Activated naive CD4-positive, alpha-beta T cell treated with anti-CD3 and anti-CD28 coated beads, Interleukin-2, amount 10 ng/mL, durations not matched to agents 7 days and 5 days (primary cell): ENCODE measurements at regions not wholly inside any gene's neighbourhood (a gene's known extent, or its start where the extent isn't known, plus 50 kb on each side); places are given as distances from the start of the nearest gene placed in this dataset.
A peak's percentile ranks its signal among the peaks of the same experiment; 100 is the strongest.

Experiments used
- CTCF ChIA-PET: fragments of 350-600 bp; sonication (Branson Sonifier 250); formaldehyde crosslinking; loops from one replicate; lab custom pipeline; 2021; ENCODE audit warnings: antibody characterized with exemption; lab: Charles Lee
- DNase-seq: peaks from one replicate; pipeline ENCODE4 v3.0.0-alpha.2; 2020
- H3K27ac Mint-ChIP-seq: one replicate; pipeline ENCODE4 v1.8.0; 2021; ENCODE audit warnings: mild to moderate bottlenecking, moderate library complexity, mixed read lengths
- H3K27me3 Mint-ChIP-seq: one replicate; pipeline ENCODE4 v1.8.0; 2021; ENCODE audit warnings: mild to moderate bottlenecking, mixed read lengths
- H3K36me3 Mint-ChIP-seq: one replicate; pipeline ENCODE4 v1.8.0; 2021; ENCODE audit warnings: mixed read lengths
- H3K4me1 Mint-ChIP-seq: one replicate; pipeline ENCODE4 v1.8.0; 2021; ENCODE audit warnings: mixed read lengths
- H3K4me3 Mint-ChIP-seq: one replicate; pipeline ENCODE4 v1.8.0; 2021; ENCODE audit warnings: mild to moderate bottlenecking, moderate library complexity, mixed read lengths
- H3K9me3 Mint-ChIP-seq: one replicate; pipeline ENCODE4 v1.8.0; 2021; ENCODE audit warnings: mixed read lengths

DNA sequence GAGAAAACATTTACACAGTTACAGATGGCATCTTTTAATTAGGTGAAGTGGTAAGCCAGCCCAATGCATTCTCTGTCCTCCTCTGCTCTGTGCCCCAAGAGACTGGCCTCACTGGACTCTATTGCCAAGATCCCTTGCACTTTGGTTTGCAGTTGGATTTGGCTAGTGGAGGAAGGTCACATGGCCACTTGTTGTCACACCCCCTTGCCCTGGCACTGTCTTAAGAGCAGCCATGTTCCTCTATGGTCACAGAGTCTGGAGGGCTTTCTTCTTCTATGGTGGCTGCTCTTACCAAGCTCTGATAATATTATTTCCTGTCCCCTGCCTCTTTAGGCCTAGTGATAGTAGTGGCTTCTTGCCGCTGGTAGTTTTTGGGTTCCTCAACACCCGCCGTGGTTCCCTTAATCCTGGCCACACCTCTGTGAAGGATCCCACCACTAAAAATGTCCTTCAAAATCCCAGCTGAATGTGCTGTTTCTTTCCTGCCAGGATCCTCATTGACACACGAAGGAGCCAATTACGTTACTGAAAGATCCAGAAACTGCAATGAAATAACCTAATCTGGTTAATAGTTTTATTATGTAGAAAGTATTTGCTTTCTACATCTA lies 111.1 kb downstream of the CDC42EP3 start:
- H3K9me3 Mint-ChIP-seq, result no peaks in the 10 kb centered on the region
- H3K4me3 Mint-ChIP-seq, result no peak overlapping the region
- H3K36me3 Mint-ChIP-seq, result no peaks in the 10 kb centered on the region
- no peak for DNase-seq
- H3K4me1 Mint-ChIP-seq, result peaks cover 12% of the 10 kb centered on the region
- CTCF ChIA-PET, result interaction anchor here (0.6 kb wide), 1 partner anchor 13 kb away, joined by 3 read pairs; no protein-coding TSS in a partner anchor
- H3K27me3 Mint-ChIP-seq, result no peaks in the 10 kb centered on the region
- no peak overlapping the region for H3K27ac Mint-ChIP-seq

- Mint-ChIP-seq H3K36me3 (peaks cover 1% of the 10 kb centered on the region), H3K4me1 (peaks cover 12% of the 10 kb centered on the region), H3K4me3 (no peak overlapping the region), H3K27me3 (no peaks in the 10 kb centered on the region), H3K27ac (no peak overlapping the region), H3K9me3 (no peaks in the 10 kb centered on the region)
- DNase-seq, result no peak
- CTCF ChIA-PET, result no interaction called here
Observed at GRCh38 chr2:37560863-37561614, 110.4 kb downstream of the CDC42EP3 start.

- Mint-ChIP-seq H3K9me3 (no peaks in the 10 kb centered on the region), H3K36me3 (peaks cover 1% of the 10 kb centered on the region), H3K4me3 (no peak overlapping the region), H3K27ac (no peak overlapping the region), H3K27me3 (no peaks in the 10 kb centered on the region), H3K4me1 (peaks cover 14% of the 10 kb centered on the region)
- CTCF ChIA-PET, result no interaction called here
- peak; percentile 27 for DNase-seq
Observed at GRCh38 chr2:37561615-37562569, 109.5 kb downstream of the CDC42EP3 start.

DNA sequence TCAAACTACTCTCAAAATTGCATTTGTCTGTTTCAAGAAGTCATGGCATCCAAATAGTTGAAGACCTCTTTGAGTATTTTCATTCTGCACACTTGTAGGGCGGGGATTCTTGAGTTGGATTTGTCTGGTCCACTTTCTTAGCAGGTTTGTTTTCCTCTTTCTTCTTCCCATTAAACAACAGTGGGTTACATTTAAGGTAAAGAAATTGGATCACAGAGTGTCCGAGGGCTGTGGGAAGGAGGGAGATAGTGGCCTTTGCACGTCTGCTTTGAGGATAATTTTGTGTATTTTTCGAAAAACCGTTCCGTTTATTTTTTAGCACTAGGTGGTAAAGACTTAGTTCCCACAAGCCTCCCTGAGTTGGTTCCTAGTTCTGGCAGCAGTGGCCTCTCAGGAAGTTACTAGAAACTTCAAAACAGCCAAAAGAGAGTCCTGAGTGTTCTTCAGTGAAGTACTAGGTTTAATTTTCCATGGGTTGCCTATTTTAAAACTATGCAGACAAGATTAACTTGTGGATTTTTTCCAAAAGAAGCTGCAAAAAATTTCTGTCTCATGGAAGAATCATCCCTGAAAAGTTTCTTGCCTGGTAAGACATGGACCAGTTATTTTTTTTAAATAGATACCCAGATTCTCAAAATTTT lies 107.9 kb downstream of the CDC42EP3 start:
- H3K27ac Mint-ChIP-seq, result no peak overlapping the region
- H3K36me3 Mint-ChIP-seq, result peaks cover 1% of the 10 kb centered on the region
- no peaks in the 10 kb centered on the region for H3K9me3 Mint-ChIP-seq
- CTCF ChIA-PET, result no interaction called here
- H3K27me3 Mint-ChIP-seq, result no peaks in the 10 kb centered on the region
- peaks cover 15% of the 10 kb centered on the region for H3K4me1 Mint-ChIP-seq
- no peak for DNase-seq
- H3K4me3 Mint-ChIP-seq, result no peak overlapping the region

DNA sequence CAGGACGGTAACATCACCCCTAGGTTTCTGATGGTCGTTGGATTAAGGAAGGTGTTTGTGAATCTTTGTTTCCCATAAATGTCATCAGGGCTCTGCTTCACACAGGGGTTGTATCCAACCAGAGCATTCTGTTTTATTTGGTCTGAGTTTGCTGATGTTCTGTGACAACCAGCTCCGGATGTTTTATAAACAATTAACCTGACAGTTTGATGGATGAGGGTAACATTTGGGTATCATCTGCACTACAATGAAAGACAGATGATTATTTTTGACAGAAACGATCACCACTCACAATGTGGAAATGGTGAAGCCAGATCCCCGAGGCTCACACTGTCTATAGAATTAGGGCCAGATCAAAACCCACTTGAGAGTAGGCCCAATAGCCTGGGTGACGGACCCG lies 107.1 kb downstream of the CDC42EP3 start:
- CTCF ChIA-PET, result no interaction called here
- Mint-ChIP-seq H3K27me3 (no peaks in the 10 kb centered on the region), H3K27ac (no peak overlapping the region), H3K36me3 (peaks cover 1% of the 10 kb centered on the region), H3K4me1 (peaks cover 19% of the 10 kb centered on the region), H3K9me3 (no peaks in the 10 kb centered on the region), H3K4me3 (no peak overlapping the region)
- DNase-seq, result no peak

DNA sequence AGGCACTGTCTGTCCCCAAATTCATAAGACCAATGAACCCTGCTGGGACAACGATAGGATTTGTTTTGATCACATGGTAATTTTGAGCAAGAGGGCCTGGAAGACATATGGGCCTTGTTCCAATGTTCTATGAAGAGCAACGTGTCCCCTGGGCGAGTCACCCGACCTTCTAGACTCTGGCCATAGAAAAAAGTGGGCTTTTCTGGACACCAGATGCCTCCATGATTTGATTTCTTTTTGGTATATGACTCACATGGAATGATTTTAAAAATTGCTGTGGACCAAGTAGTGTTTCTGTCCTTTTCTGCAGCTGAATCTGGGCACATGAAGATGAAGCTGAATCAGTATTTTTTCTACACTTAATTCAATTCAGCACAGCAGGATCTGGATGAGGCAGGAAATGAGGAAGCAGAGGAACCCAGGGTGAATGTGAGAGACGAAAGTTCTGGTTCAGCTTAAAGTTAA lies 104.9 kb downstream of the CDC42EP3 start:
- CTCF ChIA-PET, result interaction anchor here (0.6 to 0.9 kb wide), 2 partner anchors 8 to 1605 kb away, joined by 4 to 6 read pairs; no protein-coding TSS in a partner anchor

DNA sequence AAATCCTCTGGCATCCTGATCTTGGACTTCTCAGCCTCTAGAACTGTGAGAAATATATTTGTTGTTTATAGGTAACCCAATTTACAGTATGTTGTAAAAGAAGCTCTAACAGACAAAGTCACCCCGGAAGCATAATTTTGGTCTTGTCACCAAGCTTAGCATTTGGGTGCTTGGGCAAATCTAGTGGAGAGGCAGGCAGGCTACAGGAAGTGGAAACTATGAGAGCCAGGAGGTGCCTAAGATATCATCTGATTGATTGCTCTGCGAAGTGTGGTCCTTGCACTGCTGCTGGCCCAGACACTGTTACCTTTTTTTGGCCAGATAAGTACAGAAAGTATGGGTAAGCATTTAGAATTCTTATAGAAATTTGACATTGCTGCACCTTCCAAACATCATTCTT lies 102.9 kb downstream of the CDC42EP3 start:
- Mint-ChIP-seq H3K9me3 (no peaks in the 10 kb centered on the region), H3K36me3 (peaks cover 1% of the 10 kb centered on the region), H3K4me3 (no peak overlapping the region), H3K27ac (no peak overlapping the region), H3K4me1 (peaks cover 12% of the 10 kb centered on the region), H3K27me3 (peaks cover 3% of the 10 kb centered on the region)
- DNase-seq, result no peak
- CTCF ChIA-PET, result no interaction called here

More for the DNA sequence above, 104.9 kb downstream of the CDC42EP3 start:
- Mint-ChIP-seq H3K4me3 (no peak overlapping the region), H3K27me3 (no peaks in the 10 kb centered on the region), H3K27ac (no peak overlapping the region), H3K36me3 (peaks cover 1% of the 10 kb centered on the region), H3K4me1 (peaks cover 18% of the 10 kb centered on the region), H3K9me3 (no peaks in the 10 kb centered on the region)
- no peak for DNase-seq

DNA sequence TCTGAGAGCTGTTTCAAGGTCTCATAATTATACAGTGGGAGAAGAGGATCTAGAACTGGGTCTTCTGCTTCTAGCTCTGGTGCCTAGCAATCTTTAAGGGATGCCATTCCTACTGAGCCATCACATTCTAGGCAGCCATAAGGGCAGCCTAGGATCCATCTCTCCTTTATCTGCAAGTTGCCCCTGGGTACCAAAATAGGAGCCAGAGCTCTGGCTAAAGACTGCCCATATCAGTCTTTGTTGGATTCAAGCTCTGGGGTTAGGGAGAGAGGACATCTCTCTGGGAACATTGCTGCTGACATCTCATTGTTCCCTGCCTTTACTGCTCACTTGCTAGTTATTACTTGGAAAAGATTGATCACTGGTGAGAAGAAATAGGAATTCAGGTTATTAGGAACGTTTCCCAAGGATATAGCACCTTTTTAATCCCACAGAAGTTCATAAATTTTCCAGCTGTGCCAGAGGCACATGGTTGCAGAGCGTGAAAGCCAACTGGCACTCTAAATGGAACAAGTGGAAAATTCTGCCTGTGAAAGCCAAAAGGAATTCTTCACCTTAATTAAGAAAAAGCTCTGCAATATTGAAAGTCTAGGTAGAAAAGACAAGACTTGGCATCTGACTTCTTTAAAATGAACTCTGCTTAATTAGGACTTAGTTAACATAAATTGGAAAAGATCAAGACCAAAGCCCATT lies 102.2 kb downstream of the CDC42EP3 start:
- Mint-ChIP-seq H3K4me3 (no peak overlapping the region), H3K9me3 (no peaks in the 10 kb centered on the region), H3K4me1 (peaks cover 12% of the 10 kb centered on the region), H3K27me3 (peaks cover 3% of the 10 kb centered on the region), H3K36me3 (peaks cover 1% of the 10 kb centered on the region), H3K27ac (no peak overlapping the region)
- CTCF ChIA-PET, result no interaction called here
- no peak for DNase-seq

GRCh38 chr2:37569986-37570679 lies 101.3 kb downstream of the CDC42EP3 start:
- Mint-ChIP-seq H3K4me3 (no peak overlapping the region), H3K4me1 (peaks cover 12% of the 10 kb centered on the region), H3K9me3 (no peaks in the 10 kb centered on the region), H3K27me3 (peaks cover 3% of the 10 kb centered on the region), H3K27ac (no peak overlapping the region), H3K36me3 (peaks cover 1% of the 10 kb centered on the region)
- CTCF ChIA-PET, result no interaction called here
- DNase-seq, result no peak

DNA sequence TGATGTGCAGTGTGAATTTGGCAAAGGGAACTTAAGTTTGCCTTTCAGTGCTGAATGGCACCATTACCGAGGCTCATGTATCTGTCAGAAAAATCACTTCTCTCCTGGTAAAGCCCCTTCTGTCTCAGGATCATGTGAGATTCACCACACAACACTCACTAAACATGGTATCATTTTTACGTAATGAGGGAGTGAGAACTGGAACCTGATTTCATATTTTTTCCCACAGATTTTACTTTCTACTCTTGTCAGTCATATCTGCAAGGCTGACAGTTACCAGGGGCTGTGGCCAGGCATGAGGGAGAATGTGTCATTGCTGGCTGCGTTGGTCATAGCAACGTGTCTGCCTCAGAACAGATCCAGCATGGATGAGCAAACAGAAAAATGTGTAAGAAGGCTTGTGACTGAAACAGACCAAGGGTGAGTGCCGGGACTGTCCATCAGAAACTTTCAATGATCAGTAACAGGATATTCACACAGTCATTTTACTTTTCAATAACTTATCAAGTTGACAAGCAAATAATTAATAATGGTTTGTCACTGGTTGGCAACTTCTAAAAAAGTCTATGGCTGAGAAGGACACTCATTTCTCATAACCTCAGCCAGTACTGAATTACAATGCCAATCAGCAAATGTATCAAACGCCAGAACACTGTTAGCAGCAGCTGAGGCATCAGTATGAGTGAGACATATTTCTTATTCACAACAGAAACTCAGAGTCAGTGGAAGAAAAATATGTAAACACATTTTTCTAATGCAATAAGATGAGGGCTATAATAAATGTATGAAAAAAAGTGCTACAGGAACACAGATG lies 100.5 kb downstream of the CDC42EP3 start:
- Mint-ChIP-seq H3K27ac (no peak overlapping the region), H3K4me3 (no peak overlapping the region), H3K36me3 (no peaks in the 10 kb centered on the region), H3K4me1 (peaks cover 12% of the 10 kb centered on the region), H3K9me3 (no peaks in the 10 kb centered on the region), H3K27me3 (peaks cover 3% of the 10 kb centered on the region)
- no peak for DNase-seq
- CTCF ChIA-PET, result no interaction called here

- Mint-ChIP-seq H3K27ac (no peak overlapping the region), H3K4me1 (peaks cover 12% of the 10 kb centered on the region)
- CTCF ChIA-PET, result no interaction called here
Observed at GRCh38 chr2:37571587-37572136, 99.8 kb downstream of the CDC42EP3 start.

More at GRCh38 chr2:37571587-37572136, 99.8 kb downstream of the CDC42EP3 start:
- Mint-ChIP-seq H3K4me3 (no peak overlapping the region), H3K36me3 (no peaks in the 10 kb centered on the region), H3K27me3 (peaks cover 3% of the 10 kb centered on the region), H3K9me3 (peaks cover 5% of the 10 kb centered on the region)
- DNase-seq, result no peak
